ENCODE measurements at regions not wholly inside any gene's neighbourhood (a gene's known extent, or its start where the extent isn't known, plus 50 kb on each side); places are given as distances from the start of the nearest gene placed in this dataset.

DNA sequence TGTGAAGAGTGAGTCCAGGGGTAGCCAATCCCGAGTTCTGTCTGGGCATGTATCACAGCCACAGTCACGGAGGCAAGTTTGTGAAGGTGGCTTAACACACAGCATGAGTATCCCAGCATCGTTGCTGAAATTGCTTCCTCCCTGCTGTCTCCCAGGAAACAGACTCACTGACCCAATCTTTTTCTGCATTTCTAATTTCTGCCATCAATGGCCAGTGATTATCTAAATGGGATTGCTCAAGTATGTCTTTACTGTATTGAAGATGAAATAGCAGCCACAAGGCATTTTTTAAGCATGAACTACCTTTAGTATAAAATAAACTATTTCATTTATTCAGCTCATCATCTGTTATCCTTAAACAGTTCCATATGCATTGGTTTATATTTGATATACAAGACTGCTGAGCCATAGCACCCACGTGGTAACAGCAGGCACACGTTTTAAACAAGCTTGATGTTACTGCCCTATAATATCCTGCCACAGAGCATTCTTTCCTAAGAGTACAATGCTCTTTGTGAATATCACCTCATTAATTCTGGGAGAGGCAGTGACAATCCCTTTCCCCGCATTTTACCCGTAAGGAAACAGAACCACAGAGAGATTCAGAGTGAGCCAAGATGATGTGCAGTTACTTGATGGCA, 276.6 kb upstream of the THBS1 start:
- H3K9me3 ChIP-seq (ENCODE audit: insufficient read depth, low read length) = no peaks in the 10 kb centered on the region
- H2AFZ ChIP-seq (ENCODE audit: low read depth, low read length, severe bottlenecking) = no peak overlapping the region
- H3K36me3 ChIP-seq (ENCODE audit: low read length) = no peaks in the 10 kb centered on the region
- H3K27me3 ChIP-seq (ENCODE audit: low read length) = no peaks in the 10 kb centered on the region
- H3K9ac ChIP-seq (ENCODE audit: low read length) = no peak overlapping the region
- H3F3A ChIP-seq (ENCODE audit: insufficient read depth) = no peaks in the 10 kb centered on the region
- H3K27ac ChIP-seq (ENCODE audit: low read depth, low read length) = no peak overlapping the region
- no peak overlapping the region for H3K4me2 ChIP-seq (ENCODE audit: low read depth, low read length, poor library complexity, severe bottlenecking)
- H3K4me3 ChIP-seq (ENCODE audit: insufficient read depth, low read length, poor library complexity, severe bottlenecking) = no peak overlapping the region
- H3K9me2 ChIP-seq (replicated peaks; ENCODE audit: insufficient read depth, low read length) = no peaks in the 10 kb centered on the region
- no peaks in the 10 kb centered on the region for H3K79me2 ChIP-seq (ENCODE audit: insufficient read depth, low read length)
- no peaks in the 10 kb centered on the region for H4K20me1 ChIP-seq (ENCODE audit: low read depth, low read length)
- no peak for TF ChIP-seq EZH2phosphoT487 (conservative IDR thresholded peaks at IDR 0.05; ENCODE audit: low read length)
- TF ChIP-seq, protein P1, sequence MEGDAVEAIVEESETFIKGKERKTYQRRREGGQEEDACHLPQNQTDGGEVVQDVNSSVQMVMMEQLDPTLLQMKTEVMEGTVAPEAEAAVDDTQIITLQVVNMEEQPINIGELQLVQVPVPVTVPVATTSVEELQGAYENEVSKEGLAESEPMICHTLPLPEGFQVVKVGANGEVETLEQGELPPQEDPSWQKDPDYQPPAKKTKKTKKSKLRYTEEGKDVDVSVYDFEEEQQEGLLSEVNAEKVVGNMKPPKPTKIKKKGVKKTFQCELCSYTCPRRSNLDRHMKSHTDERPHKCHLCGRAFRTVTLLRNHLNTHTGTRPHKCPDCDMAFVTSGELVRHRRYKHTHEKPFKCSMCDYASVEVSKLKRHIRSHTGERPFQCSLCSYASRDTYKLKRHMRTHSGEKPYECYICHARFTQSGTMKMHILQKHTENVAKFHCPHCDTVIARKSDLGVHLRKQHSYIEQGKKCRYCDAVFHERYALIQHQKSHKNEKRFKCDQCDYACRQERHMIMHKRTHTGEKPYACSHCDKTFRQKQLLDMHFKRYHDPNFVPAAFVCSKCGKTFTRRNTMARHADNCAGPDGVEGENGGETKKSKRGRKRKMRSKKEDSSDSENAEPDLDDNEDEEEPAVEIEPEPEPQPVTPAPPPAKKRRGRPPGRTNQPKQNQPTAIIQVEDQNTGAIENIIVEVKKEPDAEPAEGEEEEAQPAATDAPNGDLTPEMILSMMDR (IDR thresholded peaks at IDR 0.05; ENCODE audit: insufficient read depth, low read length, poor library complexity, severe bottlenecking) = no peak

DNA sequence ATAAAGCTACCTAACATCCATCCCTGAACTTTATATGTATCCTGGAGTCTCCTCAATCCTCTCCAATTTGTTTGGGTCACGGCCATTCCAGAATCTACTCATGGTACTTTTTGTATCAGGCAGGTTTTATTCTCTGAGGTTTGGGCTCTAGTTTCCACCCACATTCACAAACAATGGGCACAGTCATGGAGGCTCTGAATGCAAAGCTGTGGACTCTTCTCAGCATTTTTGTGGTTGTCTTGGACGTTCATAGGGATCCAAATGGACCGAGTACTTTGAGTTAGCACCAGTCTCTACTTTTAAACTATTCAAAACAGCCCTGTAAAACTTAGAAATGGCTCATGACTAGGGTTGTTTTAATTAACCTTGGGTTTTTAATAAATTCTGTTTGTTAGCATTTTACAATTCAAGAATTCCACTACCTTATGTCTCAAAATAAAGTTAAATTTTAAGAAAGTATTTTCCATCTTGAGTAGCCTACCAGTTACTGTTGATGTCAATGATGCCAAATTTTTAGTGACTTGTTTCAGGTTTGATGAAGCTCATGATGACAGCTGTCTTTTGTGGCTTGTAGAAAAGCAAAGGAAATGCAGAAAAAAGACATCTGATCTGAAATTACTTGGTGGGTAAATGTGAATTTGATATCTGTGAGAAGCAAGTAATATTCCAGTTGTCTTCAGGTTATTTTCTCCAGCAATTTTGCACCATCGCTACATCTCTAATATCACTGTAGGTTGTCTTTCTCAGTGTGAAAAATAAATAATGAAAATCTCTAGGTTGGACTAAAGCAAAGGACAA, 275.7 kb upstream of the THBS1 start:
- no peaks in the 10 kb centered on the region for H3K9me2 ChIP-seq (replicated peaks; ENCODE audit: insufficient read depth, low read length)
- H3K27me3 ChIP-seq (ENCODE audit: low read length) = no peaks in the 10 kb centered on the region
- H3K79me2 ChIP-seq (ENCODE audit: insufficient read depth, low read length) = no peaks in the 10 kb centered on the region
- no peaks in the 10 kb centered on the region for H3K36me3 ChIP-seq (ENCODE audit: low read length)
- H3K9me3 ChIP-seq (ENCODE audit: insufficient read depth, low read length) = no peaks in the 10 kb centered on the region
- H2AFZ ChIP-seq (ENCODE audit: low read depth, low read length, severe bottlenecking) = no peak overlapping the region
- no peaks in the 10 kb centered on the region for H4K20me1 ChIP-seq (ENCODE audit: low read depth, low read length)
- no peak overlapping the region for H3K9ac ChIP-seq (ENCODE audit: low read length)
- H3F3A ChIP-seq (ENCODE audit: insufficient read depth) = no peaks in the 10 kb centered on the region
- no peak for TF ChIP-seq EZH2phosphoT487 (conservative IDR thresholded peaks at IDR 0.05; ENCODE audit: low read length)
- TF ChIP-seq, protein P1 (IDR thresholded peaks at IDR 0.05; ENCODE audit: insufficient read depth, low read length, poor library complexity, severe bottlenecking) = no peak
- no peak overlapping the region for H3K27ac ChIP-seq (ENCODE audit: low read depth, low read length)
- H3K4me3 ChIP-seq (ENCODE audit: insufficient read depth, low read length, poor library complexity, severe bottlenecking) = no peak overlapping the region
- H3K4me2 ChIP-seq (ENCODE audit: low read depth, low read length, poor library complexity, severe bottlenecking) = no peak overlapping the region

DNA sequence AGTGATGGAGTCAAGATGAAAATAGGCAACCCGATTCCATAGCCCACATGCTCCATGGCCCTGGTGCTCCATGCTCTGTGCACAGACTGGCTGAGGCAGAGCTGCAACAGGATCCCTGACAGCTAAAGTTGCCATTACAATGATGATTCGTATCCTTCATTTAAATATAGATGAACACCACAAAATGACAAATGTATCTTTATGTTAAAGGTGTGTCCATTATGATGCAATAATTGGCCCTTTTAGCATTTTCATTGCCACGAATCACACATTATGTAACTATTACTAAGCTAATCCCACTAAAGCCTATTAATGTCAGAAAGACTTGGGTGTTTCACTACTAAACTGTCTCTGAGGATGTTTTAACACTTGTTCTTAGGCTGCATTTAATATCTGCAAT, 270.2 kb upstream of the THBS1 start:
- TF ChIP-seq, protein P1 (IDR thresholded peaks at IDR 0.05; ENCODE audit: insufficient read depth, low read length, poor library complexity, severe bottlenecking) = no peak
- no peak for TF ChIP-seq EZH2phosphoT487 (conservative IDR thresholded peaks at IDR 0.05; ENCODE audit: low read length)
- H3K9me2 ChIP-seq (replicated peaks; ENCODE audit: insufficient read depth, low read length) = no peaks in the 10 kb centered on the region

More for the DNA sequence above, 270.2 kb upstream of the THBS1 start:
- Histone ChIP-seq H2AFZ (ENCODE audit: low read depth, low read length, severe bottlenecking) (no peak overlapping the region), H3F3A (ENCODE audit: insufficient read depth) (no peaks in the 10 kb centered on the region), H3K27ac (ENCODE audit: low read depth, low read length) (no peak overlapping the region), H3K27me3 (ENCODE audit: low read length) (no peaks in the 10 kb centered on the region), H3K36me3 (ENCODE audit: low read length) (no peaks in the 10 kb centered on the region), H3K9ac (ENCODE audit: low read length) (no peak overlapping the region), H3K79me2 (ENCODE audit: insufficient read depth, low read length) (no peaks in the 10 kb centered on the region), H4K20me1 (ENCODE audit: low read depth, low read length) (no peaks in the 10 kb centered on the region), H3K4me3 (ENCODE audit: insufficient read depth, low read length, poor library complexity, severe bottlenecking) (no peak overlapping the region), H3K9me3 (ENCODE audit: insufficient read depth, low read length) (no peaks in the 10 kb centered on the region), H3K4me2 (ENCODE audit: low read depth, low read length, poor library complexity, severe bottlenecking) (no peak overlapping the region)

Data from SU-DHL-6 (cell line).